ENCODE measurements at regions not wholly inside any gene's neighbourhood (a gene's known extent, or its start where the extent isn't known, plus 50 kb on each side); places are given as distances from the start of the nearest gene placed in this dataset.
A peak's percentile ranks its signal among the peaks of the same experiment; 100 is the strongest.

- ChIA-PET POLR2A (no interaction called here), CTCF (interaction anchor here (1.2 to 12.1 kb wide), 4 partner anchors 10 to 221 kb away, joined by 3 to 120 read pairs (median 14); no protein-coding TSS in a partner anchor)
- Histone ChIP-seq H3K27me3 (ENCODE audit: control insufficient read depth in 2 of 2, insufficient read depth in 2 of 2, low read length in 2 of 2) (no peaks in the 10 kb centered on the region), H3K36me3 (ENCODE audit: control insufficient read depth in 2 of 2, extremely low read depth in 1 of 2, insufficient read depth in 2 of 2, low read length in 2 of 2) (no peaks in the 10 kb centered on the region), H3K4me2 (ENCODE audit: insufficient read depth, low read length) (no peak overlapping the region), H3K79me2 (ENCODE audit: control insufficient read depth, insufficient read depth, low read length) (no peaks in the 10 kb centered on the region), H3K4me1 (ENCODE audit: control insufficient read depth, extremely low read depth, insufficient read depth, low read length) (peaks cover 5% of the 10 kb centered on the region), H4K20me1 (replicated peaks; ENCODE audit: control insufficient read depth, extremely low read depth, insufficient read depth, low read length) (no peaks in the 10 kb centered on the region), H3K9ac (replicated peaks; ENCODE audit: extremely low read depth, insufficient read depth, low read length) (no peak overlapping the region), H3K9me1 (replicated peaks; ENCODE audit: control insufficient read depth, extremely low read depth, insufficient read depth, low read length) (no peaks in the 10 kb centered on the region), H2AFZ (ENCODE audit: low read depth, low read length) (no peak overlapping the region), H3K27ac (ENCODE audit: insufficient read depth, low read depth, low read length) (no peak overlapping the region), H3K4me3 (replicated peaks in 1 of 3; ENCODE audit: insufficient read depth in 1 of 3, low read depth in 1 of 3, low read length in 3 of 3) (no peak overlapping the region), H3K9me3 (replicated peaks; ENCODE audit: control insufficient read depth, insufficient read depth, low read length) (no peaks in the 10 kb centered on the region)
- intact Hi-C loops (cut with micrococcal nuclease): no loop called here
- BruUV-seq (replicated peaks): no TSS peak
- dilution Hi-C loops (cut with MboI; ENCODE audit: extremely low pct_ligation_motif_present, low sequenced_read_pairs): no loop called here
- TF ChIP-seq GATA2 (IDR thresholded peaks at IDR 0.05; ENCODE audit: insufficient read depth, insufficient read length, low read depth, low read length) (no peak), CTCF (IDR thresholded peaks at IDR 0.05; ENCODE audit: extremely low read depth in 1 of 2, insufficient read depth in 1 of 2, low read depth in 1 of 2, low read length in 2 of 2) (no peak), POLR2A (IDR thresholded peaks at IDR 0.05; ENCODE audit: low read depth, low read length) (no peak), EZH2 (IDR thresholded peaks at IDR 0.05; ENCODE audit: borderline replicate concordance, low read depth, low read length, severe bottlenecking) (no peak), MYC (IDR thresholded peaks at IDR 0.05; ENCODE audit: low read depth, low read length) (no peak), JUN (IDR thresholded peaks at IDR 0.05; ENCODE audit: borderline replicate concordance, insufficient read depth, insufficient read length, low read depth) (no peak), POLR2AphosphoS5 (IDR thresholded peaks at IDR 0.05; ENCODE audit: insufficient read depth, low read depth, low read length) (no peak), MAX (IDR thresholded peaks at IDR 0.05; ENCODE audit: insufficient read depth, insufficient read length) (no peak), FOS (IDR thresholded peaks at IDR 0.05; ENCODE audit: borderline replicate concordance, insufficient read depth, low read length) (no peak)
- DNase-seq (ENCODE audit: low read depth, low spot score) (peak; percentile 79), FAIRE-seq (peak; percentile 35)
These were observed 106.8 kb upstream of the LIFR start for GRCh38 chr5:38663249-38663648.
